NB4 (cell line): ENCODE measurements at regions not wholly inside any gene's neighbourhood (a gene's known extent, or its start where the extent isn't known, plus 50 kb on each side); places are given as distances from the start of the nearest gene placed in this dataset.
A peak's percentile ranks its signal among the peaks of the same experiment; 100 is the strongest.

ENCODE experiments used
- DNase-seq: peaks from one replicate; pipeline ENCODE4 v3.0.0; 2010; ENCODE audit warnings: low read depth
- H3K4me3 ChIP-seq: one replicate; pipeline ENCODE4 v1.5.1; 2011; ENCODE audit warnings: mild to moderate bottlenecking, low read depth, low read length, moderate library complexity
- CTCF ChIP-seq: IDR thresholded peaks from one replicate; pipeline ENCODE4 v1.5.1; 2012; ENCODE audit warnings: low read depth, low read length
- MAX ChIP-seq: IDR thresholded peaks from 2 replicates; pipeline ENCODE4 v1.6.1; 2011; ENCODE audit warnings: low read depth, low read length
- MYC ChIP-seq: IDR thresholded peaks from 2 replicates; pipeline ENCODE4 v1.6.1; 2011; ENCODE audit warnings: low read depth, low read length
- POLR2A ChIP-seq: IDR thresholded peaks from 2 replicates; pipeline ENCODE4 v1.6.1; 2011; ENCODE audit warnings: mild to moderate bottlenecking; ENCODE audit not compliant: insufficient read length; ENCODE audit errors: extremely low read depth

DNA sequence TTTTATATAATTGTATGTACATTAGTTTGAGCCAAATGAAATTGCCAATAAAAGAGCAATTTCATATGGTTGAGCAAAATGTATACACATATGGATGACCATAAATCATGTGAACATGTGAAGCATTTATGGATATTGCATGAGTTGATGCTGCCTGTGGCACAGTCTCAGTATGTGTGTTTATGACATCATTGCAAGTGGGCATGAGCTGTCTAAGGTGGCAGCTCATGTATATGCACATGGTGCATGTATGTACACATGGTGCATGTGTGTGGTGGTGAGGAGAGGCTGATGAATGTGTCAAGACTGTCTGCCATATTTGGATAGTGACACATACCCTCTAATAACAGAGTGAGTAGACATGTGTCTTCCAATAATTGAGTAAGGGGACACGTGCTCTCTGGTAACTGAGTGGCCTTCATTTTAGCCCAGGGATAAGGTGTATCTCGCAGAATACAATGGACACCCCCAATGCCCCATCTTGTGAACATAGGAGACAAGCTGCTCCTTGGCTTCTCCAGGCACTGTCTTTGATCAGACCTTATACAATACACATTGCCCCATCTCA, 208.8 kb downstream of the DHX35 start:
- no peak overlapping the region for H3K4me3 ChIP-seq
- TF ChIP-seq CTCF (no peak), POLR2A (no peak), MAX (0 out of 2 replicates have a peak, but pooled peaks have one; percentile 9), MYC (no peak)
- DNase-seq: no peak

DNA sequence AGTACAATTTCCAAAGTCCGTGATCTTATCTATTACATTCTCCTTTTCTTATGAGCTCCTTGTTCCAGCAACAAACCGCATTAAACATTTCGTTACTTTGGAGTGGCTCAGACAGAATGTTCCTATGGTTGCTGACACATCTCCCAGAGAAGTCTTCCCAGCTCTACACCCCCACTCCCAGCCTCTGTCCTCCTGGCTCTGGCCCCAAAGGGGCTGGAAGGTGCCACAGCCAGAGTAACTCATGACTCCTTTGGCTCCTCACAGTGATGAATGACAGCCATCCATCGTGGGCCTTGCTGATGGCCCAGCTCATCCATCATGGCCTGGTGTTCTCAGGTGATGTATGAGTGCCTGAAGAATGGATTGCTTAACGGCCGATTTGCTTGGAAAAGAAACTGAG, 203.0 kb downstream of the DHX35 start:
- TF ChIP-seq CTCF (no peak), MYC (no peak), POLR2A (no peak), MAX (no peak)
- H3K4me3 ChIP-seq: no peak overlapping the region
- DNase-seq: no peak

DNA sequence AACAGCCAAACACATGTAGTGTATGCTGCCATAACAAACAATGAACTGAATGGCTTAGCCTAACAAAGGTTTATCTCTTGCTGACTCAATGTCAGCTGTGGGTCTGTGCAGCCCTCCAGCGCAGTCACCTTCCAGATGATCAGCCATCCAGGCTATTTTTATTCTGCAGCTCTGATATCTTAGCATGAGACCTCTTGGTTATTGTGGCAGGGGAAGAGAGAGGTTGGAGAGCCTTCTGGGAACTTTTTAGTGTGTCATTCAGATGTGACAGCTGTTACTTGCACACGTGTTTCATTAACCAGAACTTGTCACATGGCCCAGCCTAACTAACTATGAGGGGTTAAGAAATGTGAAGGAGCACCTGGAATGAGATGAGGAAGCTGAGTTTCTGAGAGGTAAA, 202.5 kb downstream of the DHX35 start:
- no peak for TF ChIP-seq CTCF
- TF ChIP-seq MAX: peak; percentile 42
- no peak overlapping the region for H3K4me3 ChIP-seq
- no peak for DNase-seq

- H3K4me3 ChIP-seq: no peak overlapping the region
- TF ChIP-seq MAX (no peak), MYC (no peak), CTCF (no peak), POLR2A (no peak)
- DNase-seq: no peak
These were observed 201.8 kb downstream of the DHX35 start for GRCh38 chr20:39163993-39164392.

- TF ChIP-seq MYC: no peak
- TF ChIP-seq CTCF: no peak
- TF ChIP-seq MAX: no peak
- no peak for TF ChIP-seq POLR2A
- no peak overlapping the region for H3K4me3 ChIP-seq
- DNase-seq: no peak
These were observed 199.8 kb downstream of the DHX35 start for GRCh38 chr20:39161900-39162299.

DNA sequence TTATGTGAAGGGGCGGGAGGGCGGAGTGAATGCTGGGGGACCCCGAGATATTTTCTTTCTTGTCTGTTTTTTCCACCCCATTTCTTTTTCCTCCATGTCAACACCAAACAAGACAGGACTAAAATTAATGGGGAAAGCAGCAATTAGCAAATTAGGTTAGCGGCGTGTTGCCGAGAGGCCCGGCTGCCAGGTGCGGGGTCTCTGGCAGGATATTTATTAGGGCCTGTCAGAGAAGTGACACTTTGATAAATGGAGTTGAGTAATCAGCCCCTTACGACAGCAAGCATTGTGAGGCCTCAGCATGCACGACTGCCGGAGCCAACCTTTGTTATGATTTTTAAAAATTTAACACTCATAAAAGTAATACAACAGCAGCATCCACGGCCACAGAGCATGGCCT, 193.8 kb downstream of the DHX35 start:
- no peak overlapping the region for H3K4me3 ChIP-seq
- no peak for TF ChIP-seq MYC
- TF ChIP-seq MAX: no peak
- no peak for TF ChIP-seq CTCF
- no peak for TF ChIP-seq POLR2A
- no peak for DNase-seq
